ENCODE measurements at regions not wholly inside any gene's neighbourhood (a gene's known extent, or its start where the extent isn't known, plus 50 kb on each side); places are given as distances from the start of the nearest gene placed in this dataset.

DNA sequence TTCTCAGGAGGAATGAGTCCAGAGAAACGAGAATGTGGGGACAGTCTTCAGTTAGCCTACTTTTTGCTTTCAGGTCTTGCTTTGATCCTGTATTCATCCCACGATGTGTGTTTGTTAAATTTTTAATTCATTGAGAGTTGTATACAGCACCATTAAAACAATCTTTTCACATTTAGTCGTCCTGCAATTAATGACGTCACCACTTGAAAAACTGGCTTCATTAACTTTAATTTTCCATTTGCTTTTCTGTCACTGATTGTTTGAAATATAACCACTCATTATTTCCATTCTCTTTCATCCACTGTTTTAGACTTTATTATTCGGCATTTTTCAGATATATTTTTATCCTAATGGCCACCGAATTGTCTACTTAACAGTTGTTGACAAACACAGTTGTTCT lies 146.9 kb downstream of the TFEC start:
- TF ChIP-seq, protein P1, sequence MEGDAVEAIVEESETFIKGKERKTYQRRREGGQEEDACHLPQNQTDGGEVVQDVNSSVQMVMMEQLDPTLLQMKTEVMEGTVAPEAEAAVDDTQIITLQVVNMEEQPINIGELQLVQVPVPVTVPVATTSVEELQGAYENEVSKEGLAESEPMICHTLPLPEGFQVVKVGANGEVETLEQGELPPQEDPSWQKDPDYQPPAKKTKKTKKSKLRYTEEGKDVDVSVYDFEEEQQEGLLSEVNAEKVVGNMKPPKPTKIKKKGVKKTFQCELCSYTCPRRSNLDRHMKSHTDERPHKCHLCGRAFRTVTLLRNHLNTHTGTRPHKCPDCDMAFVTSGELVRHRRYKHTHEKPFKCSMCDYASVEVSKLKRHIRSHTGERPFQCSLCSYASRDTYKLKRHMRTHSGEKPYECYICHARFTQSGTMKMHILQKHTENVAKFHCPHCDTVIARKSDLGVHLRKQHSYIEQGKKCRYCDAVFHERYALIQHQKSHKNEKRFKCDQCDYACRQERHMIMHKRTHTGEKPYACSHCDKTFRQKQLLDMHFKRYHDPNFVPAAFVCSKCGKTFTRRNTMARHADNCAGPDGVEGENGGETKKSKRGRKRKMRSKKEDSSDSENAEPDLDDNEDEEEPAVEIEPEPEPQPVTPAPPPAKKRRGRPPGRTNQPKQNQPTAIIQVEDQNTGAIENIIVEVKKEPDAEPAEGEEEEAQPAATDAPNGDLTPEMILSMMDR (IDR thresholded peaks at IDR 0.05) = no peak
- no peak for TF ChIP-seq EZH2 (IDR thresholded peaks at IDR 0.05; ENCODE audit: borderline replicate concordance, insufficient read depth, low read depth, low read length, poor library complexity, severe bottlenecking)
